ENCODE measurements at regions not wholly inside any gene's neighbourhood (a gene's known extent, or its start where the extent isn't known, plus 50 kb on each side); places are given as distances from the start of the nearest gene placed in this dataset.

DNA sequence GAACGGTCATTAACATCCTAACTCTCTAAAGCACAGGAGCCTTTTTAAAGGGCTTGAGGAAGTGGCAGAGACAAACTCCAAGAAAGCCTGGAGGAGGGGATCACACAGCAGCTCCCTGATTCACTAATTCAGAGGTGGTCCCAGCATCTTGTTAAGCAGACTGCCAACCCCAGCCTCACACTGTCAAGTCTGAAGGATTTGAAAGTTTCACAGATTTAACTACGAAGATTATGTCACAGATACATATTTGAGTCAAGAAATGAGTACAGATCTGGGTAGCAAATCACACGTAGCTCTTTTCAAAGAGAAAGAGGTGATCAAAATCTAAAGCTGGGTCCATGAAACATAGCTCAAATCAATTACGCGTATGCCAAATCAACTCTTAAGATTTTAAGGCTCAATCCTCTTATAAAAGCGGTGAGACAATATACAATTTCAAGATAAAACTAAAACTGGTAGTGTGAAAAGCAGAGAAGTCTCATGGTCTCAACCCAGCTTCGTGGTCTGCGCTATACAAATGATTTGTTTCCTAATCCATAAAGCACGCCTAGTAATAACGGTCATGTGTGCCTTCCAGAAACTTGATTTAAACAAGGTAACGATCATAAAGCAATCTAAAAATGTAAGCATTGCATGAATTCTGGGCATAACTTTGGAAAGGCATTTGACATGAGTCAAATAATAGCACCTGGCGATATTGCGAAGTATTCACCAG, 229.9 kb upstream of the MKLN1 start:
- peaks cover 15% of the 10 kb centered on the region for H3K79me2 ChIP-seq (ENCODE audit: insufficient read depth, low read length)
- peaks cover 5% of the 10 kb centered on the region for H3K4me1 Mint-ChIP-seq
- H4K20me1 ChIP-seq (ENCODE audit: insufficient read depth, low read length) = peaks cover 100% of the 10 kb centered on the region
- DNase-seq = no peak
- no peak overlapping the region for H3K27ac Mint-ChIP-seq
- no peak overlapping the region for H2AFZ ChIP-seq (ENCODE audit: insufficient read depth, low read depth, low read length, poor library complexity, severe bottlenecking)
- H3K9ac ChIP-seq (ENCODE audit: insufficient read depth, low read length, poor library complexity, severe bottlenecking) = no peak overlapping the region
- H3K27ac ChIP-seq (ENCODE audit: low read depth in 1 of 2, low read length in 2 of 2) = no peak overlapping the region
- no peak overlapping the region for H3K4me2 ChIP-seq (replicated peaks; ENCODE audit: extremely low read depth, low read length, poor library complexity, severe bottlenecking)
- H3K4me3 ChIP-seq (replicated peaks in 1 of 3; ENCODE audit: low read depth in 2 of 3, low read length in 3 of 3) = no peak overlapping the region
- peaks cover 0 to 5% of the 10 kb centered on the region in 2 donors for H3K36me3 ChIP-seq (replicated peaks in 1 of 2; ENCODE audit: control insufficient read depth in 1 of 2, insufficient read depth in 2 of 2, low read length in 2 of 2)
- WGBS (ENCODE audit: insufficient coverage) = 94% methylated on average over 5 of the region's 13 CpGs
- intact Hi-C loops (cut with micrococcal nuclease) = no loop called here
- peaks cover 35 to 41% of the 10 kb centered on the region in 2 donors for H3K36me3 Mint-ChIP-seq
- H3K4me1 ChIP-seq (ENCODE audit: control insufficient read depth in 1 of 2, insufficient read depth in 2 of 2, low read length in 2 of 2) = no peaks in the 10 kb centered on the region
- TF ChIP-seq, protein P1, sequence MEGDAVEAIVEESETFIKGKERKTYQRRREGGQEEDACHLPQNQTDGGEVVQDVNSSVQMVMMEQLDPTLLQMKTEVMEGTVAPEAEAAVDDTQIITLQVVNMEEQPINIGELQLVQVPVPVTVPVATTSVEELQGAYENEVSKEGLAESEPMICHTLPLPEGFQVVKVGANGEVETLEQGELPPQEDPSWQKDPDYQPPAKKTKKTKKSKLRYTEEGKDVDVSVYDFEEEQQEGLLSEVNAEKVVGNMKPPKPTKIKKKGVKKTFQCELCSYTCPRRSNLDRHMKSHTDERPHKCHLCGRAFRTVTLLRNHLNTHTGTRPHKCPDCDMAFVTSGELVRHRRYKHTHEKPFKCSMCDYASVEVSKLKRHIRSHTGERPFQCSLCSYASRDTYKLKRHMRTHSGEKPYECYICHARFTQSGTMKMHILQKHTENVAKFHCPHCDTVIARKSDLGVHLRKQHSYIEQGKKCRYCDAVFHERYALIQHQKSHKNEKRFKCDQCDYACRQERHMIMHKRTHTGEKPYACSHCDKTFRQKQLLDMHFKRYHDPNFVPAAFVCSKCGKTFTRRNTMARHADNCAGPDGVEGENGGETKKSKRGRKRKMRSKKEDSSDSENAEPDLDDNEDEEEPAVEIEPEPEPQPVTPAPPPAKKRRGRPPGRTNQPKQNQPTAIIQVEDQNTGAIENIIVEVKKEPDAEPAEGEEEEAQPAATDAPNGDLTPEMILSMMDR (IDR thresholded peaks at IDR 0.05) = no peak
- H3K27me3 Mint-ChIP-seq (ENCODE audit: low read depth in 3 of 3) = peaks cover 0 to 1% (median 0%) of the 10 kb centered on the region in 3 donors
- no peaks in the 10 kb centered on the region for H3K9me3 ChIP-seq (replicated peaks in 1 of 2; ENCODE audit: control insufficient read depth in 1 of 2, insufficient read depth in 1 of 2, low read length in 2 of 2)
- H3K9me3 Mint-ChIP-seq = no peaks in the 10 kb centered on the region
- H3K4me3 Mint-ChIP-seq = no peak overlapping the region
- H3K27me3 ChIP-seq (ENCODE audit: control insufficient read depth in 2 of 2, insufficient read depth in 2 of 2, low read length in 2 of 2) = no peaks in the 10 kb centered on the region

DNA sequence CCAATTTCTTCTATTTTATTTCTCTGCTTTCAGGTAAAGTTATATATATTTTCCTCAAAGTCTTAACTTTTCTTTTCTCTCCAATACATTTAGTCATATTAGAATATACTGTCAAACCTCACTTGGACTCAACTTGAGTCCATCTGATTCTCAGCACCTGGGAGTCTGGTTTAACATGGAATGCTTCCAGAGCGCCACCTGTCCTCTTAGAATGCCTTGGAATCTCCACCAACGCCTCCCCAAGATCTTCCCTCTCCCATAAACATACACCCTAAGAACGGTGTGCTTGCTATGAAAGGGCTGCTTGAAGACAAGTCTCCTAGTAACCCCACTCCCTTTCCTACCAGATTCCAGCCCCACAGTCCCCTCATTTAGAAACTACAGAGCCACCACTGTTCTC, 229.1 kb upstream of the MKLN1 start:
- no peak overlapping the region for H3K4me2 ChIP-seq (replicated peaks; ENCODE audit: extremely low read depth, low read length, poor library complexity, severe bottlenecking)
- H3K36me3 ChIP-seq (replicated peaks in 1 of 2; ENCODE audit: control insufficient read depth in 1 of 2, insufficient read depth in 2 of 2, low read length in 2 of 2) = peaks cover 1 to 5% of the 10 kb centered on the region in 2 donors
- peaks cover 39 to 41% of the 10 kb centered on the region in 2 donors for H3K36me3 Mint-ChIP-seq
- no peak overlapping the region for H2AFZ ChIP-seq (ENCODE audit: insufficient read depth, low read depth, low read length, poor library complexity, severe bottlenecking)
- intact Hi-C loops (cut with micrococcal nuclease) = no loop called here
- peaks cover 100% of the 10 kb centered on the region for H4K20me1 ChIP-seq (ENCODE audit: insufficient read depth, low read length)
- no peak overlapping the region for H3K4me3 ChIP-seq (replicated peaks in 1 of 3; ENCODE audit: low read depth in 2 of 3, low read length in 3 of 3)
- H3K27ac Mint-ChIP-seq = peak overlapping the region in 1 of 7 donors; percentile 33
- H3K79me2 ChIP-seq (ENCODE audit: insufficient read depth, low read length) = peaks cover 16% of the 10 kb centered on the region
- no peak overlapping the region for H3K9ac ChIP-seq (ENCODE audit: insufficient read depth, low read length, poor library complexity, severe bottlenecking)
- no peak overlapping the region for H3K27ac ChIP-seq (ENCODE audit: low read depth in 1 of 2, low read length in 2 of 2)
- TF ChIP-seq, protein P1 (IDR thresholded peaks at IDR 0.05) = no peak
- no peaks in the 10 kb centered on the region for H3K4me1 ChIP-seq (ENCODE audit: control insufficient read depth in 1 of 2, insufficient read depth in 2 of 2, low read length in 2 of 2)
- peaks cover 9% of the 10 kb centered on the region for H3K4me1 Mint-ChIP-seq
- no peaks in the 10 kb centered on the region for H3K27me3 ChIP-seq (ENCODE audit: control insufficient read depth in 2 of 2, insufficient read depth in 2 of 2, low read length in 2 of 2)
- DNase-seq = no peak
- no peaks in the 10 kb centered on the region for H3K9me3 ChIP-seq (replicated peaks in 1 of 2; ENCODE audit: control insufficient read depth in 1 of 2, insufficient read depth in 1 of 2, low read length in 2 of 2)
- WGBS (ENCODE audit: insufficient coverage) = 97% methylated on average over 3 of the region's 3 CpGs
- no peaks in the 10 kb centered on the region for H3K9me3 Mint-ChIP-seq
- H3K4me3 Mint-ChIP-seq = no peak overlapping the region
- H3K27me3 Mint-ChIP-seq (ENCODE audit: low read depth in 3 of 3) = peaks cover 0 to 1% (median 0%) of the 10 kb centered on the region in 3 donors

Data from CD14-positive monocyte (primary cell).